ENCODE measurements at regions not wholly inside any gene's neighbourhood (a gene's known extent, or its start where the extent isn't known, plus 50 kb on each side); places are given as distances from the start of the nearest gene placed in this dataset.

- TF ChIP-seq, protein P1, sequence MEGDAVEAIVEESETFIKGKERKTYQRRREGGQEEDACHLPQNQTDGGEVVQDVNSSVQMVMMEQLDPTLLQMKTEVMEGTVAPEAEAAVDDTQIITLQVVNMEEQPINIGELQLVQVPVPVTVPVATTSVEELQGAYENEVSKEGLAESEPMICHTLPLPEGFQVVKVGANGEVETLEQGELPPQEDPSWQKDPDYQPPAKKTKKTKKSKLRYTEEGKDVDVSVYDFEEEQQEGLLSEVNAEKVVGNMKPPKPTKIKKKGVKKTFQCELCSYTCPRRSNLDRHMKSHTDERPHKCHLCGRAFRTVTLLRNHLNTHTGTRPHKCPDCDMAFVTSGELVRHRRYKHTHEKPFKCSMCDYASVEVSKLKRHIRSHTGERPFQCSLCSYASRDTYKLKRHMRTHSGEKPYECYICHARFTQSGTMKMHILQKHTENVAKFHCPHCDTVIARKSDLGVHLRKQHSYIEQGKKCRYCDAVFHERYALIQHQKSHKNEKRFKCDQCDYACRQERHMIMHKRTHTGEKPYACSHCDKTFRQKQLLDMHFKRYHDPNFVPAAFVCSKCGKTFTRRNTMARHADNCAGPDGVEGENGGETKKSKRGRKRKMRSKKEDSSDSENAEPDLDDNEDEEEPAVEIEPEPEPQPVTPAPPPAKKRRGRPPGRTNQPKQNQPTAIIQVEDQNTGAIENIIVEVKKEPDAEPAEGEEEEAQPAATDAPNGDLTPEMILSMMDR (conservative IDR thresholded peaks at IDR 0.05): no peak
- TF ChIP-seq ZFX (IDR thresholded peaks at IDR 0.05): no peak
These were observed 49.9 kb upstream of the XIAP start for GRCh38 chrX:123809854-123810375.
